OCI-LY7 (cell line): ENCODE measurements at regions not wholly inside any gene's neighbourhood (a gene's known extent, or its start where the extent isn't known, plus 50 kb on each side); places are given as distances from the start of the nearest gene placed in this dataset.

Source experiments
- BruUV-seq: library from RNA; stranded (reverse); fragments of 400-500 nt; replicated peaks from 2 replicates; lab custom pipeline; 2021; lab: Mats Ljungman, UMichigan
- CTCF ChIA-PET: fragments of 300-600 bp; sonication (Branson Sonifier 250); formaldehyde crosslinking; loops from one replicate; lab custom pipeline; 2022; ENCODE audit warnings: antibody characterized with exemption; ENCODE audit not compliant: unreplicated experiment; lab: Charles Lee
- POLR2A ChIA-PET: fragments of 300-600 bp; sonication (Branson Sonifier 250); formaldehyde crosslinking; loops from one replicate; lab custom pipeline; 2022; ENCODE audit warnings: antibody characterized with exemption; lab: Charles Lee
- DNase-seq: peaks from one replicate; pipeline ENCODE4 v3.0.0-alpha.2; 2015; ENCODE audit warnings: low spot score
- H2AFZ ChIP-seq: fragments of 200-600 bp; sonication (generic), shearing (Covaris generic); 2 replicates; pipeline ENCODE4 v1.6.1; 2014; ENCODE audit warnings: mild to moderate bottlenecking, antibody characterized with exemption, low read length, moderate library complexity
- H3K27ac ChIP-seq: fragments of 200-600 bp; sonication (generic); 2 replicates; pipeline ENCODE4 v1.5.1; 2014; ENCODE audit warnings: mixed run types, low read depth, mild to moderate bottlenecking, moderate library complexity, low read length, inconsistent platforms; ENCODE audit not compliant: poor library complexity, severe bottlenecking
- H3K36me3 ChIP-seq: fragments of 200-600 bp; sonication (generic); 2 replicates; pipeline ENCODE4 v1.6.1; 2014; ENCODE audit warnings: mild to moderate bottlenecking, antibody characterized with exemption, low read length, moderate library complexity, mixed read lengths; ENCODE audit not compliant: insufficient read depth
- H3K4me1 ChIP-seq: fragments of 200-600 bp; sonication (generic); 2 replicates; pipeline ENCODE4 v1.5.1; 2014; ENCODE audit warnings: mild to moderate bottlenecking, low read length; ENCODE audit not compliant: insufficient read depth, poor library complexity, severe bottlenecking
- H3K4me2 ChIP-seq: fragments of 200-600 bp; sonication (generic); 2 replicates; pipeline ENCODE4 v1.6.1; 2014; ENCODE audit warnings: mild to moderate bottlenecking, low read length
- H3K4me3 ChIP-seq: fragments of 200-600 bp; sonication (generic); 2 replicates; pipeline ENCODE4 v1.5.1; 2014; ENCODE audit warnings: mild to moderate bottlenecking, low read depth, low read length; ENCODE audit not compliant: poor library complexity, severe bottlenecking
- H3K79me2 ChIP-seq: fragments of 200-600 bp; sonication (generic); 2 replicates; pipeline ENCODE4 v1.6.1; 2016; ENCODE audit warnings: low read depth, mild to moderate bottlenecking, low read length, moderate library complexity, mixed read lengths; ENCODE audit not compliant: insufficient read depth
- H3K9me2 ChIP-seq: fragments of 200-600 bp; sonication (generic); 2 replicates; pipeline ENCODE4 v1.6.1; 2016; ENCODE audit warnings: mild to moderate bottlenecking, low read length, mixed read lengths; ENCODE audit not compliant: insufficient read depth
- H3K9me3 ChIP-seq: fragments of 200-600 bp; sonication (generic); 2 replicates; pipeline ENCODE4 v1.6.1; 2014; ENCODE audit warnings: mild to moderate bottlenecking, mixed run types, low read length, mixed read lengths
- H4K20me1 ChIP-seq: fragments of 200-600 bp; sonication (generic); 2 replicates; pipeline ENCODE4 v1.6.1; 2014; ENCODE audit warnings: mild to moderate bottlenecking, antibody characterized with exemption, low read length, moderate library complexity, mixed read lengths; ENCODE audit not compliant: insufficient read depth
- EZH2phosphoT487 ChIP-seq: fragments of 200-600 bp; sonication (generic); IDR thresholded peaks from 2 replicates; pipeline ENCODE4 v1.6.1; 2018; ENCODE audit warnings: low read depth, borderline replicate concordance, mild to moderate bottlenecking, mixed run types, antibody characterized with exemption, low read length, moderate library complexity, mixed read lengths
- intact Hi-C: fragments of 100-400 bp; cut with micrococcal nuclease; formaldehyde crosslinking; loops from one replicate; pipeline ENCODE4 v1.10.0; 2022; ENCODE audit not compliant: unreplicated experiment
- TF ChIP-seq, protein P1 (sequence below): fragments of 200-600 bp; sonication (generic); conservative IDR thresholded peaks from 2 replicates; pipeline ENCODE4 v1.5.1; 2014; ENCODE audit warnings: mild to moderate bottlenecking, antibody characterized with exemption, low read length, moderate library complexity, mixed read lengths

DNA sequence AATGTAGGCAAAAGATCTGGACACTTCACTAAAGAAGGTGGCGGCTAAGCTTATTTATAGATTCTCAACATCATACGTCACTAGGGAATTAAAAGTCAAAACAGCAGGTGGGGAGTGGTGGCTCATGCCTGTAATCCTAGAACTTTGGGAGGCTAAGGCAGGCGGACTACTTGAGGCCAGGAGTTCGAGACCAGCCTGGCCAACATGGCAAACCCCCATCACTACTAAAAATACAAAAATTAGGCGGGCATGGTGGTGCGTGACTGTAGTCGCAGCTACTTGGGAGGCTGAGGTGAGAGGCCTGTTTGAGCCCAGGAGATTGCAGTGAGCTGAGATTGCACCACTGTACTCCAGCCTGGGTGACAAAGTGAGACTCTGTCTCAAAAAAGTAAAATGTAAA lies 74.6 kb downstream of the GPX5 start:
- Histone ChIP-seq H3K36me3 (no peaks in the 10 kb centered on the region; the same call in 1 of the 2 replicates), H3K4me3 (no peak overlapping the region), H2AFZ (no peak overlapping the region), H3K79me2 (no peaks in the 10 kb centered on the region), H3K9me2 (no peaks in the 10 kb centered on the region), H3K4me1 (peaks cover under 1% of the 10 kb centered on the region), H4K20me1 (no peaks in the 10 kb centered on the region), H3K27ac (no peak overlapping the region), H3K4me2 (no peak overlapping the region), H3K9me3 (0 out of 2 replicates have a peak, but pooled peaks cover 5% of the 10 kb centered on the region)
- intact Hi-C loops: no loop called here
- CTCF ChIA-PET: no interaction called here
- DNase-seq: no peak
- POLR2A ChIA-PET: interaction anchor here (0.8 to 1.0 kb wide), 2 partner anchors 13 to 50 kb away, joined by 3 read pairs; no protein-coding TSS in a partner anchor
- TF ChIP-seq, protein P1, sequence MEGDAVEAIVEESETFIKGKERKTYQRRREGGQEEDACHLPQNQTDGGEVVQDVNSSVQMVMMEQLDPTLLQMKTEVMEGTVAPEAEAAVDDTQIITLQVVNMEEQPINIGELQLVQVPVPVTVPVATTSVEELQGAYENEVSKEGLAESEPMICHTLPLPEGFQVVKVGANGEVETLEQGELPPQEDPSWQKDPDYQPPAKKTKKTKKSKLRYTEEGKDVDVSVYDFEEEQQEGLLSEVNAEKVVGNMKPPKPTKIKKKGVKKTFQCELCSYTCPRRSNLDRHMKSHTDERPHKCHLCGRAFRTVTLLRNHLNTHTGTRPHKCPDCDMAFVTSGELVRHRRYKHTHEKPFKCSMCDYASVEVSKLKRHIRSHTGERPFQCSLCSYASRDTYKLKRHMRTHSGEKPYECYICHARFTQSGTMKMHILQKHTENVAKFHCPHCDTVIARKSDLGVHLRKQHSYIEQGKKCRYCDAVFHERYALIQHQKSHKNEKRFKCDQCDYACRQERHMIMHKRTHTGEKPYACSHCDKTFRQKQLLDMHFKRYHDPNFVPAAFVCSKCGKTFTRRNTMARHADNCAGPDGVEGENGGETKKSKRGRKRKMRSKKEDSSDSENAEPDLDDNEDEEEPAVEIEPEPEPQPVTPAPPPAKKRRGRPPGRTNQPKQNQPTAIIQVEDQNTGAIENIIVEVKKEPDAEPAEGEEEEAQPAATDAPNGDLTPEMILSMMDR: no peak
- no peak for TF ChIP-seq EZH2phosphoT487
- no TSS peak for BruUV-seq

DNA sequence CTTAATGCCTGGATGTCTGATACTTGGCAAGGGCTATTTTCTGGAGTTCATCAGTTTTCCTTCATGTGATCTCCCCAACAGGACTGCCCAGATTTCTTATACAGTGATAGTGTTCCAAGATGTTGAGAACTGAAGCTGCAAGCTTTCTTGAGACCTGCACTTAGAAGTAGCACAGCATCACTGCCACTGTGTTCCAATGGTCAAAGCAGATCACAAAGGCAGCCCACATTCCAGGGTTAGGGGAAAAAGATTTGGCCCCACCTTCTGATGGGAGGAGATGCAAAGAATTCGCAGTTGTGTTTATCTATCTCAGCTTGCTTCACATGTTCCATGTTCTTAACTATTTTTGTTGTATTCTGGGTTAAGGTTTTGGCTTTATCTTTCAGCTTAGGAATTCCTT lies 78.2 kb downstream of the GPX5 start:
- ChIA-PET POLR2A (interaction anchor here (0.6 to 1.2 kb wide), 3 partner anchors 10 to 81 kb away, joined by 3 read pairs; no protein-coding TSS in a partner anchor), CTCF (no interaction called here)
- H3K79me2 ChIP-seq: no peaks in the 10 kb centered on the region
- H3K27ac ChIP-seq: no peak overlapping the region
- no peak for DNase-seq
- peaks cover 25% of the 10 kb centered on the region for H3K4me1 ChIP-seq
- H4K20me1 ChIP-seq: no peaks in the 10 kb centered on the region
- intact Hi-C loops: no loop called here
- H3K9me2 ChIP-seq: no peaks in the 10 kb centered on the region
- no peak overlapping the region for H3K4me2 ChIP-seq
- TF ChIP-seq EZH2phosphoT487: no peak
- TF ChIP-seq, protein P1: no peak
- 0 out of 2 replicates have a peak, but pooled peaks cover 5% of the 10 kb centered on the region for H3K9me3 ChIP-seq
- peak overlapping the region; percentile 48; the same call in 1 of the 2 replicates for H2AFZ ChIP-seq
- H3K4me3 ChIP-seq: no peak overlapping the region
- no TSS peak for BruUV-seq
- H3K36me3 ChIP-seq: no peaks in the 10 kb centered on the region; the same call in 1 of the 2 replicates
